Adipocyte (in vitro differentiated cells): ENCODE measurements at regions not wholly inside any gene's neighbourhood (a gene's known extent, or its start where the extent isn't known, plus 50 kb on each side); places are given as distances from the start of the nearest gene placed in this dataset.

ENCODE experiments used
- DNase-seq: peaks from one replicate; pipeline ENCODE4 v3.0.0-alpha.2; 2015; ENCODE audit warnings: low read depth
- H3K27me3 ChIP-seq: replicated peaks from 2 replicates; pipeline ENCODE4 v1.7.0; 2013; ENCODE audit warnings: mild to moderate bottlenecking, low read length, moderate library complexity; ENCODE audit not compliant: control insufficient read depth, insufficient read depth
- H3K36me3 ChIP-seq: 2 replicates; pipeline ENCODE4 v1.7.0; 2013; ENCODE audit warnings: low read length, mild to moderate bottlenecking, moderate library complexity; ENCODE audit not compliant: control insufficient read depth, insufficient read depth, severe bottlenecking
- H3K4me1 ChIP-seq: 2 replicates; pipeline ENCODE4 v1.7.0; 2013; ENCODE audit warnings: mild to moderate bottlenecking, low read length, moderate library complexity; ENCODE audit not compliant: control insufficient read depth, insufficient read depth
- H3K4me3 ChIP-seq: 2 replicates; pipeline ENCODE4 v1.7.0; 2013; ENCODE audit warnings: mild to moderate bottlenecking, low read length, moderate library complexity
- H3K9ac ChIP-seq: 2 replicates; pipeline ENCODE4 v1.7.0; 2013; ENCODE audit warnings: mild to moderate bottlenecking, low read length, moderate library complexity
- H3K9me3 ChIP-seq: 2 replicates; pipeline ENCODE4 v1.7.0; 2013; ENCODE audit warnings: mild to moderate bottlenecking, low read length, moderate library complexity; ENCODE audit not compliant: control insufficient read depth

- Histone ChIP-seq H3K9ac (no peak overlapping the region), H3K36me3 (no peaks in the 10 kb centered on the region), H3K9me3 (peaks cover 10% of the 10 kb centered on the region), H3K27me3 (no peaks in the 10 kb centered on the region), H3K4me1 (no peaks in the 10 kb centered on the region), H3K4me3 (no peak overlapping the region)
- no peak for DNase-seq
These were observed 989.5 kb upstream of the RBFOX1 start for GRCh38 chr16:6343157-6343556.

GRCh38 chr16:6341981-6342380 lies 990.7 kb upstream of the RBFOX1 start:
- Histone ChIP-seq H3K4me3 (no peak overlapping the region), H3K4me1 (no peaks in the 10 kb centered on the region), H3K9me3 (peaks cover 10% of the 10 kb centered on the region), H3K27me3 (no peaks in the 10 kb centered on the region), H3K9ac (no peak overlapping the region), H3K36me3 (no peaks in the 10 kb centered on the region)
- no peak for DNase-seq

- peak; percentile 1 for DNase-seq
- Histone ChIP-seq H3K4me3 (no peak overlapping the region), H3K36me3 (no peaks in the 10 kb centered on the region), H3K9me3 (no peaks in the 10 kb centered on the region), H3K27me3 (no peaks in the 10 kb centered on the region), H3K9ac (no peak overlapping the region), H3K4me1 (no peaks in the 10 kb centered on the region)
These were observed 997.6 kb upstream of the RBFOX1 start for GRCh38 chr16:6335072-6335471.

GRCh38 chr16:6331770-6332169 lies 1000.9 kb upstream of the RBFOX1 start:
- Histone ChIP-seq H3K36me3 (no peaks in the 10 kb centered on the region), H3K27me3 (no peaks in the 10 kb centered on the region), H3K9ac (no peak overlapping the region), H3K4me1 (no peaks in the 10 kb centered on the region), H3K4me3 (no peak overlapping the region), H3K9me3 (no peaks in the 10 kb centered on the region)
- no peak for DNase-seq

- DNase-seq = no peak
- Histone ChIP-seq H3K27me3 (no peaks in the 10 kb centered on the region), H3K4me3 (no peak overlapping the region), H3K36me3 (no peaks in the 10 kb centered on the region), H3K4me1 (no peaks in the 10 kb centered on the region), H3K9me3 (no peaks in the 10 kb centered on the region), H3K9ac (no peak overlapping the region)
These were observed 1014.7 kb upstream of the RBFOX1 start for GRCh38 chr16:6317934-6318333.

GRCh38 chr16:6309271-6309670 lies 1023.4 kb upstream of the RBFOX1 start:
- DNase-seq = no peak
- H3K36me3 ChIP-seq = no peaks in the 10 kb centered on the region

GRCh38 chr16:6308176-6308575 lies 1024.5 kb upstream of the RBFOX1 start:
- Histone ChIP-seq H3K36me3 (no peaks in the 10 kb centered on the region), H3K9ac (no peak overlapping the region), H3K4me3 (no peak overlapping the region), H3K4me1 (no peaks in the 10 kb centered on the region), H3K9me3 (no peaks in the 10 kb centered on the region), H3K27me3 (no peaks in the 10 kb centered on the region)
- no peak for DNase-seq

More at GRCh38 chr16:6309271-6309670, 1023.4 kb upstream of the RBFOX1 start:
- no peak overlapping the region for H3K4me3 ChIP-seq
- no peaks in the 10 kb centered on the region for H3K27me3 ChIP-seq
- no peak overlapping the region for H3K9ac ChIP-seq
- H3K4me1 ChIP-seq = no peaks in the 10 kb centered on the region
- no peaks in the 10 kb centered on the region for H3K9me3 ChIP-seq

- no peak for DNase-seq
- no peaks in the 10 kb centered on the region for H3K27me3 ChIP-seq
- H3K4me3 ChIP-seq = no peak overlapping the region
- H3K4me1 ChIP-seq = no peaks in the 10 kb centered on the region
- H3K9me3 ChIP-seq = no peaks in the 10 kb centered on the region
- no peaks in the 10 kb centered on the region for H3K36me3 ChIP-seq
- H3K9ac ChIP-seq = no peak overlapping the region
These were observed 1032.1 kb upstream of the RBFOX1 start for GRCh38 chr16:6300523-6300922.

- H3K9ac ChIP-seq = no peak overlapping the region
- H3K36me3 ChIP-seq = no peaks in the 10 kb centered on the region
- H3K27me3 ChIP-seq = no peaks in the 10 kb centered on the region
- no peaks in the 10 kb centered on the region for H3K9me3 ChIP-seq
- no peak overlapping the region for H3K4me3 ChIP-seq
- DNase-seq = no peak
- H3K4me1 ChIP-seq = no peaks in the 10 kb centered on the region
These were observed 1034.8 kb upstream of the RBFOX1 start for GRCh38 chr16:6297666-6298410.

- Histone ChIP-seq H3K9me3 (no peaks in the 10 kb centered on the region), H3K4me3 (no peak overlapping the region), H3K4me1 (no peaks in the 10 kb centered on the region), H3K36me3 (no peaks in the 10 kb centered on the region), H3K27me3 (no peaks in the 10 kb centered on the region), H3K9ac (no peak overlapping the region)
- no peak for DNase-seq
These were observed 1046.5 kb upstream of the RBFOX1 start for GRCh38 chr16:6286176-6286575.

- DNase-seq = no peak
- Histone ChIP-seq H3K4me1 (no peaks in the 10 kb centered on the region), H3K9ac (no peak overlapping the region), H3K9me3 (no peaks in the 10 kb centered on the region), H3K4me3 (no peak overlapping the region), H3K36me3 (no peaks in the 10 kb centered on the region), H3K27me3 (no peaks in the 10 kb centered on the region)
These were observed 1047.9 kb upstream of the RBFOX1 start for GRCh38 chr16:6284731-6285130.

GRCh38 chr16:6281994-6282393 lies 1050.7 kb upstream of the RBFOX1 start:
- no peaks in the 10 kb centered on the region for H3K27me3 ChIP-seq
- H3K9ac ChIP-seq = no peak overlapping the region
- no peak overlapping the region for H3K4me3 ChIP-seq
- no peaks in the 10 kb centered on the region for H3K4me1 ChIP-seq
- no peak for DNase-seq
- H3K36me3 ChIP-seq = no peaks in the 10 kb centered on the region
- no peaks in the 10 kb centered on the region for H3K9me3 ChIP-seq
